Tibial nerve (tissue), 4 donors: ENCODE measurements at regions not wholly inside any gene's neighbourhood (a gene's known extent, or its start where the extent isn't known, plus 50 kb on each side); places are given as distances from the start of the nearest gene placed in this dataset.

ENCODE experiments used
- DNase-seq, 2 donors: peaks; one replicate each; pipeline ENCODE4 v3.0.0-alpha.2; 2019; ENCODE audit warnings: low spot score in 2 of 2
- H3K27ac ChIP-seq, 4 donors: fragments of 200-600 bp; sonication (generic) in 3 of 4; one replicate each; pipeline ENCODE4 v1.5.1; 2017 to 2019; ENCODE audit warnings: mild to moderate bottlenecking in 1 of 4
- H3K27me3 ChIP-seq, 2 donors: fragments of 200-600 bp; sonication (generic) in 1 of 2; one replicate each; pipeline versions ENCODE4 v1.5.1 to v1.6.0; 2017 to 2019
- H3K36me3 ChIP-seq, 3 donors: fragments of 200-600 bp; sonication (generic); one replicate each; pipeline ENCODE4 v1.5.1; 2018 to 2019
- H3K4me1 ChIP-seq, 4 donors: fragments of 200-600 bp; sonication (generic) in 3 of 4; one replicate each; pipeline ENCODE4 v1.5.1; 2017 to 2019
- H3K4me3 ChIP-seq, 4 donors: fragments of 200-600 bp; sonication (generic) in 3 of 4; one replicate each; pipeline ENCODE4 v1.5.1; 2017 to 2019; ENCODE audit warnings: mild to moderate bottlenecking in 1 of 4, moderate library complexity in 1 of 4
- H3K9me3 ChIP-seq, 4 donors: fragments of 200-600 bp; sonication (generic) in 3 of 4; one replicate each; pipeline ENCODE4 v1.5.1; 2017 to 2019
- CTCF ChIP-seq, 5 experiments: fragments of 200-600 bp in 3 of 5; fragments of 450-650 bp in 2 of 5; sonication (generic) in 3 of 5; IDR thresholded peaks; one replicate each; pipeline ENCODE4 v1.5.1; 2016 to 2019; ENCODE audit warnings: antibody characterized with exemption in 5 of 5, mild to moderate bottlenecking in 3 of 5, moderate library complexity in 2 of 5
- EP300 ChIP-seq, 2 donors: sonication (generic); formaldehyde crosslinking; IDR thresholded peaks; one replicate each; pipeline ENCODE4 v1.6.1; 2017; ENCODE audit warnings: antibody characterized with exemption in 2 of 2, mild to moderate bottlenecking in 1 of 2
- POLR2A ChIP-seq, 2 donors: fragments of 450-650 bp; IDR thresholded peaks; one replicate each; pipeline ENCODE4 v1.6.1; 2017; ENCODE audit warnings: antibody characterized with exemption in 2 of 2, mild to moderate bottlenecking in 2 of 2, moderate library complexity in 2 of 2
- WGBS, 2 donors: methylation state at CpG; one replicate each; pipeline ENCODE4 v1.1.5; 2018; 5-methylcytosine and 5-hydroxymethylcytosine counted together

GRCh38 chr2:151113318-151113717, 148.3 kb downstream of the RBM43 start:
- TF ChIP-seq CTCF (IDR thresholded peaks at IDR 0.05) (no peak), POLR2A (IDR thresholded peaks at IDR 0.05) (no peak), EP300 (IDR thresholded peaks at IDR 0.05) (no peak)
- peaks cover 0 to 18% (median 3%) of the 10 kb centered on the region in 4 donors for H3K9me3 ChIP-seq
- no peak overlapping the region for H3K4me3 ChIP-seq
- H3K36me3 ChIP-seq = no peaks in the 10 kb centered on the region
- no peak for DNase-seq
- H3K27ac ChIP-seq = no peak overlapping the region
- H3K4me1 ChIP-seq = no peaks in the 10 kb centered on the region
- H3K27me3 ChIP-seq = no peaks in the 10 kb centered on the region
- 54 to 73% methylated on average over 3 of the region's 3 CpGs for WGBS, 2 donors

GRCh38 chr2:151111599-151112278, 149.9 kb downstream of the RBM43 start:
- no peak for DNase-seq
- no peak for TF ChIP-seq POLR2A (IDR thresholded peaks at IDR 0.05)
- Histone ChIP-seq H3K4me1 (no peaks in the 10 kb centered on the region), H3K9me3 (peaks cover 0 to 7% (median 3%) of the 10 kb centered on the region in 4 donors), H3K4me3 (no peak overlapping the region), H3K27me3 (no peaks in the 10 kb centered on the region), H3K27ac (no peak overlapping the region), H3K36me3 (no peaks in the 10 kb centered on the region)
- 38 to 41% methylated on average over 1 of the region's 1 CpG for WGBS, 2 donors

- TF ChIP-seq EP300 (IDR thresholded peaks at IDR 0.05) (no peak), POLR2A (IDR thresholded peaks at IDR 0.05) (no peak), CTCF (IDR thresholded peaks at IDR 0.05) (no peak)
- Histone ChIP-seq H3K27ac (no peak overlapping the region), H3K9me3 (peaks cover 0 to 9% (median 3%) of the 10 kb centered on the region in 4 donors), H3K27me3 (no peaks in the 10 kb centered on the region), H3K4me1 (no peaks in the 10 kb centered on the region), H3K4me3 (no peak overlapping the region), H3K36me3 (no peaks in the 10 kb centered on the region)
- 85 to 90% methylated on average over 3 of the region's 3 CpGs for WGBS, 2 donors
- no peak for DNase-seq
Observed at GRCh38 chr2:151106805-151107506, 154.7 kb downstream of the RBM43 start.

- H3K9me3 ChIP-seq = peaks cover 0 to 9% (median 3%) of the 10 kb centered on the region in 4 donors
- no peak overlapping the region for H3K27ac ChIP-seq
- no peaks in the 10 kb centered on the region for H3K27me3 ChIP-seq
- TF ChIP-seq CTCF (IDR thresholded peaks at IDR 0.05) = no peak
- 86 to 96% methylated on average over 4 of the region's 4 CpGs for WGBS, 2 donors
- DNase-seq = no peak
- H3K4me3 ChIP-seq = no peak overlapping the region
- H3K4me1 ChIP-seq = no peaks in the 10 kb centered on the region
- H3K36me3 ChIP-seq = no peaks in the 10 kb centered on the region
Observed at GRCh38 chr2:151103551-151103950, 158.1 kb downstream of the RBM43 start.

- no peak overlapping the region for H3K4me3 ChIP-seq
- no peaks in the 10 kb centered on the region for H3K4me1 ChIP-seq
- no peak for DNase-seq
- TF ChIP-seq EP300 (IDR thresholded peaks at IDR 0.05) (no peak), CTCF (IDR thresholded peaks at IDR 0.05) (no peak), POLR2A (IDR thresholded peaks at IDR 0.05) (no peak)
- 72 to 77% methylated on average over 2 of the region's 2 CpGs for WGBS, 2 donors
- peaks cover 0 to 3% (median 0%) of the 10 kb centered on the region in 4 donors for H3K9me3 ChIP-seq
- no peaks in the 10 kb centered on the region for H3K27me3 ChIP-seq
- no peaks in the 10 kb centered on the region for H3K36me3 ChIP-seq
- no peak overlapping the region for H3K27ac ChIP-seq
Observed at GRCh38 chr2:151102226-151102625, 159.4 kb downstream of the RBM43 start.
